ENCODE measurements at regions not wholly inside any gene's neighbourhood (a gene's known extent, or its start where the extent isn't known, plus 50 kb on each side); places are given as distances from the start of the nearest gene placed in this dataset.

DNA sequence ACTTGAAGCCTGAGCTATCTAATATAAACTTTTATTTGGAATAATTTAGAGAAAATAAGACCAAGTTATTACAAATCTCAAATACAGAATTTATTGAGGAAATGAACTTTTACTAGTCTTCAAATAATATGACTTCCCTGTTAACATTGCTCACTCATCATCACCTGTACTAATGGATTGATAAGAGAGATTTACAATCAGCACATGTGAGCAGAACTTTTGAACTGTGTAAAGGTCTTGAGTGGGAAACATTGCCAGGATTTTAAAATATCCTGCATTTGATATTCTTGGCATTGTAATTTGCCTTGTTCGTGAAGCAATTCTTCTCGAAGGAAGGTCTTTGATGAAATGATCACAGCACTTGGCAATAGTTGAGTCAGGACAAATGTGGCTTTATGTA lies 111.9 kb downstream of the FGF9 start:
- no peaks in the 10 kb centered on the region for H3K36me3 Mint-ChIP-seq (ENCODE audit: low read depth)
- Histone ChIP-seq H3K36me3 (ENCODE audit: insufficient read depth) (no peaks in the 10 kb centered on the region), H2AFZ (no peak overlapping the region), H3K4me3 (no peak overlapping the region), H3K27ac (ENCODE audit: low read depth) (no peak overlapping the region), H3F3A (replicated peaks; ENCODE audit: low read depth) (no peaks in the 10 kb centered on the region), H3K79me2 (replicated peaks; ENCODE audit: insufficient read depth) (no peaks in the 10 kb centered on the region), H3K27me3 (ENCODE audit: insufficient read depth) (no peaks in the 10 kb centered on the region), H4K20me1 (replicated peaks; ENCODE audit: insufficient read depth) (no peaks in the 10 kb centered on the region), H3K4me2 (no peak overlapping the region), H3K9me2 (ENCODE audit: insufficient read depth) (peaks cover 14% of the 10 kb centered on the region), H3K4me1 (ENCODE audit: insufficient read depth) (no peaks in the 10 kb centered on the region)
- H3K9me3 Mint-ChIP-seq = no peaks in the 10 kb centered on the region
- no peak overlapping the region for H3K27ac Mint-ChIP-seq
- ATAC-seq (no peak), DNase-seq (ENCODE audit: low spot score) (no peak)
- no peaks in the 10 kb centered on the region for H3K4me1 Mint-ChIP-seq
- TF ChIP-seq ZNF114 (CRISPR knock-in tag; IDR thresholded peaks at IDR 0.05) = no peak
- no peak overlapping the region for H3K4me3 Mint-ChIP-seq
- peaks cover 2% of the 10 kb centered on the region for H3K27me3 Mint-ChIP-seq (ENCODE audit: insufficient read depth, low read depth, poor library complexity)

DNA sequence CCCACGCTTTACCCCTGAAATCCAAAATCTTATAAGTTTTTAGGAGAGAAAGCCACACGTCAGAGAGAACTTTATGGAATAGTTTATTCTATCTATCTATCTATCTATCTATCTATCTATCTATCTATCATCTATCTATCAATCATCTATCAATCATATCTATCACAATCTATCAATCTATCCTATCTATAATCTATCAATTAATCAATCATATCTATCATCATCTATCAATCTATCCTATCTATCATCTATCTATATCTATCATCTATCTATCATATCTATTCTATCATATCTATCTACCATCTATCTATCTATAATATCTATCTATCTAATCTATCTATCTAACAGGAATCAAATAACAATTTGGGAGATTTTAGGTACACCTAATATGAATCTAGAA lies 115.1 kb downstream of the FGF9 start:
- no peak overlapping the region for H3K4me3 ChIP-seq
- Mint-ChIP-seq H3K27ac (no peak overlapping the region), H3K4me3 (no peak overlapping the region), H3K36me3 (ENCODE audit: low read depth) (no peaks in the 10 kb centered on the region), H3K27me3 (ENCODE audit: insufficient read depth, low read depth, poor library complexity) (peaks cover 2% of the 10 kb centered on the region), H3K9me3 (no peaks in the 10 kb centered on the region), H3K4me1 (no peaks in the 10 kb centered on the region)
- ATAC-seq = no peak
- H4K20me1 ChIP-seq (replicated peaks; ENCODE audit: insufficient read depth) = no peaks in the 10 kb centered on the region
- no peaks in the 10 kb centered on the region for H3K36me3 ChIP-seq (ENCODE audit: insufficient read depth)
- DNase-seq (ENCODE audit: low spot score) = no peak
- H3K27ac ChIP-seq (ENCODE audit: low read depth) = no peak overlapping the region
- no peaks in the 10 kb centered on the region for H3K27me3 ChIP-seq (ENCODE audit: insufficient read depth)
- no peaks in the 10 kb centered on the region for H3F3A ChIP-seq (replicated peaks; ENCODE audit: low read depth)
- no peak overlapping the region for H3K4me2 ChIP-seq
- no peaks in the 10 kb centered on the region for H3K4me1 ChIP-seq (ENCODE audit: insufficient read depth)
- no peaks in the 10 kb centered on the region for H3K79me2 ChIP-seq (replicated peaks; ENCODE audit: insufficient read depth)
- H3K9me2 ChIP-seq (ENCODE audit: insufficient read depth) = peaks cover 4% of the 10 kb centered on the region; the same call in 1 of the 2 replicates
- no peak overlapping the region for H2AFZ ChIP-seq
- TF ChIP-seq, protein P1, sequence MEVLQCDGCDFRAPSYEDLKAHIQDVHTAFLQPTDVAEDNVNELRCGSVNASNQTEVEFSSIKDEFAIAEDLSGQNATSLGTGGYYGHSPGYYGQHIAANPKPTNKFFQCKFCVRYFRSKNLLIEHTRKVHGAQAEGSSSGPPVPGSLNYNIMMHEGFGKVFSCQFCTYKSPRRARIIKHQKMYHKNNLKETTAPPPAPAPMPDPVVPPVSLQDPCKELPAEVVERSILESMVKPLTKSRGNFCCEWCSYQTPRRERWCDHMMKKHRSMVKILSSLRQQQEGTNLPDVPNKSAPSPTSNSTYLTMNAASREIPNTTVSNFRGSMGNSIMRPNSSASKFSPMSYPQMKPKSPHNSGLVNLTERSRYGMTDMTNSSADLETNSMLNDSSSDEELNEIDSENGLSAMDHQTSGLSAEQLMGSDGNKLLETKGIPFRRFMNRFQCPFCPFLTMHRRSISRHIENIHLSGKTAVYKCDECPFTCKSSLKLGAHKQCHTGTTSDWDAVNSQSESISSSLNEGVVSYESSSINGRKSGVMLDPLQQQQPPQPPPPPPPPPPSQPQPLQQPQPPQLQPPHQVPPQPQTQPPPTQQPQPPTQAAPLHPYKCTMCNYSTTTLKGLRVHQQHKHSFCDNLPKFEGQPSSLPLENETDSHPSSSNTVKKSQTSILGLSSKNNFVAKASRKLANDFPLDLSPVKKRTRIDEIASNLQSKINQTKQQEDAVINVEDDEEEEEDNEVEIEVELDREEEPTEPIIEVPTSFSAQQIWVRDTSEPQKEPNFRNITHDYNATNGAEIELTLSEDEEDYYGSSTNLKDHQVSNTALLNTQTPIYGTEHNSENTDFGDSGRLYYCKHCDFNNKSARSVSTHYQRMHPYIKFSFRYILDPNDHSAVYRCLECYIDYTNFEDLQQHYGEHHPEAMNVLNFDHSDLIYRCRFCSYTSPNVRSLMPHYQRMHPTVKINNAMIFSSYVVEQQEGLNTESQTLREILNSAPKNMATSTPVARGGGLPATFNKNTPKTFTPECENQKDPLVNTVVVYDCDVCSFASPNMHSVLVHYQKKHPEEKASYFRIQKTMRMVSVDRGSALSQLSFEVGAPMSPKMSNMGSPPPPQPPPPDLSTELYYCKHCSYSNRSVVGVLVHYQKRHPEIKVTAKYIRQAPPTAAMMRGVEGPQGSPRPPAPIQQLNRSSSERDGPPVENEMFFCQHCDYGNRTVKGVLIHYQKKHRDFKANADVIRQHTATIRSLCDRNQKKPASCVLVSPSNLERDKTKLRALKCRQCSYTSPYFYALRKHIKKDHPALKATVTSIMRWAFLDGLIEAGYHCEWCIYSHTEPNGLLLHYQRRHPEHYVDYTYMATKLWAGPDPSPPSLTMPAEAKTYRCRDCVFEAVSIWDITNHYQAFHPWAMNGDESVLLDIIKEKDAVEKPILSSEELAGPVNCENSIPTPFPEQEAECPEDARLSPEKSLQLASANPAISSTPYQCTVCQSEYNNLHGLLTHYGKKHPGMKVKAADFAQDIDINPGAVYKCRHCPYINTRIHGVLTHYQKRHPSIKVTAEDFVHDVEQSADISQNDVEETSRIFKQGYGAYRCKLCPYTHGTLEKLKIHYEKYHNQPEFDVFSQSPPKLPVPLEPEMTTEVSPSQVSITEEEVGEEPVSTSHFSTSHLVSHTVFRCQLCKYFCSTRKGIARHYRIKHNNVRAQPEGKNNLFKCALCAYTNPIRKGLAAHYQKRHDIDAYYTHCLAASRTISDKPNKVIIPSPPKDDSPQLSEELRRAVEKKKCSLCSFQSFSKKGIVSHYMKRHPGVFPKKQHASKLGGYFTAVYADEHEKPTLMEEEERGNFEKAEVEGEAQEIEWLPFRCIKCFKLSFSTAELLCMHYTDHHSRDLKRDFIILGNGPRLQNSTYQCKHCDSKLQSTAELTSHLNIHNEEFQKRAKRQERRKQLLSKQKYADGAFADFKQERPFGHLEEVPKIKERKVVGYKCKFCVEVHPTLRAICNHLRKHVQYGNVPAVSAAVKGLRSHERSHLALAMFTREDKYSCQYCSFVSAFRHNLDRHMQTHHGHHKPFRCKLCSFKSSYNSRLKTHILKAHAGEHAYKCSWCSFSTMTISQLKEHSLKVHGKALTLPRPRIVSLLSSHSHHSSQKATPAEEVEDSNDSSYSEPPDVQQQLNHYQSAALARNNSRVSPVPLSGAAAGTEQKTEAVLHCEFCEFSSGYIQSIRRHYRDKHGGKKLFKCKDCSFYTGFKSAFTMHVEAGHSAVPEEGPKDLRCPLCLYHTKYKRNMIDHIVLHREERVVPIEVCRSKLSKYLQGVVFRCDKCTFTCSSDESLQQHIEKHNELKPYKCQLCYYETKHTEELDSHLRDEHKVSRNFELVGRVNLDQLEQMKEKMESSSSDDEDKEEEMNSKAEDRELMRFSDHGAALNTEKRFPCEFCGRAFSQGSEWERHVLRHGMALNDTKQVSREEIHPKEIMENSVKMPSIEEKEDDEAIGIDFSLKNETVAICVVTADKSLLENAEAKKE (CRISPR knock-in tag; IDR thresholded peaks at IDR 0.05) = no peak
- no peak for TF ChIP-seq EZH2phosphoT487 (IDR thresholded peaks at IDR 0.05; ENCODE audit: unreplicated experiment)
- no peak for TF ChIP-seq JUNB (IDR thresholded peaks at IDR 0.05; ENCODE audit: unreplicated experiment)
- no peak for TF ChIP-seq POLR2AphosphoS5 (IDR thresholded peaks at IDR 0.05; ENCODE audit: low read depth)
- TF ChIP-seq ZNF114 (CRISPR knock-in tag; IDR thresholded peaks at IDR 0.05) = no peak
- TF ChIP-seq ETS1 (IDR thresholded peaks at IDR 0.05) = no peak
- no peak for TF ChIP-seq EZH2 (IDR thresholded peaks at IDR 0.05; ENCODE audit: low read depth, unreplicated experiment)
- no peak for TF ChIP-seq NANOG (IDR thresholded peaks at IDR 0.05; ENCODE audit: borderline replicate concordance)
- no peak for TF ChIP-seq CREB1 (CRISPR knock-in tag; IDR thresholded peaks at IDR 0.05; ENCODE audit: low read depth)
- no peak for TF ChIP-seq REST (IDR thresholded peaks at IDR 0.05; ENCODE audit: unreplicated experiment)
- no peak for TF ChIP-seq ZNF331 (CRISPR knock-in tag; IDR thresholded peaks at IDR 0.05; ENCODE audit: low read depth)
- TF ChIP-seq STAT1 (IDR thresholded peaks at IDR 0.05; ENCODE audit: unreplicated experiment) = no peak

Data from GM23338 (cell line).